HG03457 (cell line): ENCODE measurements at regions not wholly inside any gene's neighbourhood (a gene's known extent, or its start where the extent isn't known, plus 50 kb on each side); places are given as distances from the start of the nearest gene placed in this dataset.

Experiments used
- ATAC-seq: cut with Tn5 transposase; IDR thresholded peaks from one replicate; pipeline ENCODE4 v1.9.1; 2021; ENCODE audit warnings: moderate number of reproducible peaks; ENCODE audit not compliant: unreplicated experiment

- no peak for ATAC-seq
Observed at GRCh38 chr11:110896358-110896757, 184.1 kb upstream of the ARHGAP20 start.

- no peak for ATAC-seq
Observed at GRCh38 chr11:110894224-110894623, 182.0 kb upstream of the ARHGAP20 start.

- ATAC-seq, result no peak
Observed at GRCh38 chr11:110892741-110893285, 180.6 kb upstream of the ARHGAP20 start.

GRCh38 chr11:110891411-110891810, 179.2 kb upstream of the ARHGAP20 start:
- ATAC-seq, result no peak

- no peak for ATAC-seq
Observed at GRCh38 chr11:110890995-110891394, 178.8 kb upstream of the ARHGAP20 start.

- ATAC-seq, result no peak
Observed at GRCh38 chr11:110886288-110886970, 174.2 kb upstream of the ARHGAP20 start.

- no peak for ATAC-seq
Observed at GRCh38 chr11:110883256-110883655, 171.0 kb upstream of the ARHGAP20 start.

- ATAC-seq, result no peak
Observed at GRCh38 chr11:110878513-110878912, 166.3 kb upstream of the ARHGAP20 start.

- ATAC-seq, result no peak
Observed at GRCh38 chr11:110874437-110875030, 162.3 kb upstream of the ARHGAP20 start.

- no peak for ATAC-seq
Observed at GRCh38 chr11:110873975-110874374, 161.7 kb upstream of the ARHGAP20 start.

- no peak for ATAC-seq
Observed at GRCh38 chr11:110870816-110871522, 158.7 kb upstream of the ARHGAP20 start.

GRCh38 chr11:110867951-110868350, 155.7 kb upstream of the ARHGAP20 start:
- ATAC-seq, result no peak

GRCh38 chr11:110866081-110866480, 153.8 kb upstream of the ARHGAP20 start:
- no peak for ATAC-seq

- no peak for ATAC-seq
Observed at GRCh38 chr11:110862407-110862806, 150.2 kb upstream of the ARHGAP20 start.

- ATAC-seq, result no peak
Observed at GRCh38 chr11:110860461-110860860, 148.2 kb upstream of the ARHGAP20 start.

- no peak for ATAC-seq
Observed at GRCh38 chr11:110859998-110860397, 147.8 kb upstream of the ARHGAP20 start.

GRCh38 chr11:110859240-110859840, 147.1 kb upstream of the ARHGAP20 start:
- no peak for ATAC-seq

- ATAC-seq, result no peak
Observed at GRCh38 chr11:110858547-110858921, 146.3 kb upstream of the ARHGAP20 start.

- ATAC-seq, result no peak
Observed at GRCh38 chr11:110857892-110858546, 145.8 kb upstream of the ARHGAP20 start.

GRCh38 chr11:110856996-110857812, 145.0 kb upstream of the ARHGAP20 start:
- no peak for ATAC-seq
